HCT116 (cell line): ENCODE measurements at regions not wholly inside any gene's neighbourhood (a gene's known extent, or its start where the extent isn't known, plus 50 kb on each side); places are given as distances from the start of the nearest gene placed in this dataset.

Experiments
- ATAC-seq: fragments of 200-7000 bp; cut with Tn5 transposase; 2 replicates; pipeline ENCODE4 v1.9.1; 2020; ENCODE audit warnings: mild to moderate bottlenecking, moderate library complexity
- BruUV-seq: library from RNA; stranded (reverse); fragments of 400-500 nt; replicated peaks from 2 replicates; lab custom pipeline; 2021; lab: Mats Ljungman, UMichigan
- CTCF ChIA-PET: fragments of 300-600 bp; sonication (Branson Sonifier 250); formaldehyde crosslinking; loops from one replicate; lab custom pipeline; 2021; ENCODE audit warnings: antibody characterized with exemption; lab: Charles Lee
- POLR2A ChIA-PET: fragments of 300-600, 350-600 bp; sonication (Branson Sonifier 250); formaldehyde crosslinking; loops from one replicate; lab custom pipeline; 2021; ENCODE audit warnings: antibody characterized with exemption; lab: Charles Lee
- RAD21 ChIA-PET, 2 experiments: fragments of 300-600 bp; sonication (Branson Sonifier 250); formaldehyde crosslinking; loops; one replicate each; lab custom pipeline; 2023; ENCODE audit warnings: low total read pairs in 2 of 2; ENCODE audit not compliant: uncharacterized antibody in 2 of 2, unreplicated experiment in 2 of 2, low non-redundant PET in 1 of 2; lab: Charles Lee
- DNase-seq: peaks from one replicate; pipeline ENCODE4 v3.0.0-alpha.2; 2010; ENCODE audit warnings: low read depth, low spot score
- H2AFZ ChIP-seq: fragments of 200-600 bp; shearing (Covaris generic), sonication (generic); 2 replicates; pipeline ENCODE4 v1.6.1; 2017; ENCODE audit warnings: low read depth, mixed run types, mixed read lengths, antibody characterized with exemption, low read length; ENCODE audit not compliant: poor library complexity, severe bottlenecking
- H3K27ac ChIP-seq: 2 replicates; pipeline ENCODE4 v1.5.1; 2012; ENCODE audit warnings: low read depth, low read length
- H3K27me3 ChIP-seq: fragments of 200-600 bp; sonication (generic); 2 replicates; pipeline ENCODE4 v1.6.1; 2016; ENCODE audit warnings: mixed run types, low read length, mixed read lengths; ENCODE audit not compliant: insufficient read depth
- H3K36me3 ChIP-seq, 2 experiments: fragments of 200-500 bp in 1 of 2; fragments of 200-600 bp in 1 of 2; sonication (Bioruptor generic) in 1 of 2; sonication (generic) in 1 of 2; 2 replicates each; pipeline versions ENCODE4 v1.5.1 to v1.6.1; 2014 to 2016; ENCODE audit warnings: low read length in 2 of 2, inconsistent platforms in 1 of 2, mixed read lengths in 1 of 2, mixed run types in 1 of 2; ENCODE audit not compliant: insufficient read depth in 2 of 2, control insufficient read depth in 1 of 2
- H3K4me1 ChIP-seq, 2 experiments: fragments of 200-600 bp in 1 of 2; sonication (generic) in 1 of 2; 2 replicates each; pipeline versions ENCODE4 v1.5.1 to v1.6.1; 2012 to 2017; ENCODE audit warnings: low read length in 2 of 2, inconsistent platforms in 1 of 2, mild to moderate bottlenecking in 1 of 2, mixed read lengths in 1 of 2, mixed run types in 1 of 2, moderate library complexity in 1 of 2; ENCODE audit not compliant: insufficient read depth in 2 of 2, control insufficient read depth in 1 of 2
- H3K4me2 ChIP-seq: fragments of 200-600 bp; sonication (generic); 2 replicates; pipeline ENCODE4 v1.6.1; 2017; ENCODE audit warnings: mixed run types, low read length, mixed read lengths
- H3K4me3 ChIP-seq, 2 experiments: fragments of 200-600 bp in 1 of 2; sonication (generic) in 1 of 2; replicated peaks in 1 of 2; 2 replicates each; pipeline ENCODE4 v1.5.1; 2011 to 2016; ENCODE audit warnings: low read length in 2 of 2, control low read depth in 1 of 2, low read depth in 1 of 2, mild to moderate bottlenecking in 1 of 2, mixed read lengths in 1 of 2, mixed run types in 1 of 2
- H3K79me2 ChIP-seq: fragments of 200-600 bp; sonication (generic); 2 replicates; pipeline ENCODE4 v1.6.1; 2017; ENCODE audit warnings: mild to moderate bottlenecking, mixed run types, low read length, moderate library complexity, mixed read lengths; ENCODE audit not compliant: insufficient read depth
- H3K9ac ChIP-seq: fragments of 200-600 bp; sonication (generic); 2 replicates; pipeline ENCODE4 v1.6.1; 2016; ENCODE audit warnings: low read length, mixed read lengths
- H3K9me2 ChIP-seq: fragments of 200-600 bp; sonication (generic), shearing (Covaris generic); 2 replicates; pipeline ENCODE4 v1.6.1; 2017; ENCODE audit warnings: mixed run types, mild to moderate bottlenecking, moderate library complexity; ENCODE audit not compliant: insufficient read depth
- H3K9me3 ChIP-seq, 2 experiments: fragments of 200-500 bp in 1 of 2; fragments of 200-600 bp in 1 of 2; sonication (Bioruptor generic) in 1 of 2; sonication (generic) in 1 of 2; 2 replicates each; pipeline ENCODE4 v1.6.1; 2014 to 2017; ENCODE audit warnings: low read length in 2 of 2, mixed read lengths in 2 of 2, inconsistent platforms in 1 of 2, low read depth in 1 of 2, mild to moderate bottlenecking in 1 of 2, mixed run types in 1 of 2, moderate library complexity in 1 of 2; ENCODE audit not compliant: control insufficient read depth in 1 of 2, insufficient read depth in 1 of 2
- H4K20me1 ChIP-seq: fragments of 200-600 bp; sonication (generic), shearing (Covaris generic); 2 replicates; pipeline ENCODE4 v1.6.1; 2017; ENCODE audit warnings: mixed run types, mild to moderate bottlenecking, moderate library complexity; ENCODE audit not compliant: insufficient read depth
- CBX3 ChIP-seq: IDR thresholded peaks from 2 replicates; pipeline ENCODE4 v1.6.1; 2012; ENCODE audit warnings: low read depth
- CEBPB ChIP-seq: IDR thresholded peaks from 2 replicates; pipeline ENCODE4 v1.6.1; 2012; ENCODE audit warnings: low read depth
- EGR1 ChIP-seq: IDR thresholded peaks from 2 replicates; pipeline ENCODE4 v1.6.1; 2012; ENCODE audit warnings: low read depth
- ELF1 ChIP-seq: IDR thresholded peaks from 2 replicates; pipeline ENCODE4 v1.6.1; 2012; ENCODE audit warnings: low read depth, borderline replicate concordance
- EZH2 ChIP-seq: fragments of 200-600 bp; sonication (generic); IDR thresholded peaks from 2 replicates; pipeline ENCODE4 v1.6.1; 2017; ENCODE audit warnings: antibody characterized with exemption, mixed run types
- FOSL1 ChIP-seq: IDR thresholded peaks from 2 replicates; pipeline ENCODE4 v1.6.1; 2012; ENCODE audit warnings: low read depth
- JUND ChIP-seq: IDR thresholded peaks from 2 replicates; pipeline ENCODE4 v1.6.1; 2012
- POLR2A ChIP-seq: IDR thresholded peaks from 2 replicates; pipeline ENCODE4 v1.7.0; 2011; ENCODE audit warnings: borderline replicate concordance; ENCODE audit not compliant: insufficient read depth, insufficient read length; ENCODE audit errors: extremely low read depth
- RAD21 ChIP-seq: IDR thresholded peaks from 2 replicates; pipeline ENCODE4 v1.6.1; 2012; ENCODE audit warnings: low read depth, mild to moderate bottlenecking
- SIN3A ChIP-seq: IDR thresholded peaks from 2 replicates; pipeline ENCODE4 v1.6.1; 2012; ENCODE audit warnings: low read depth
- SP1 ChIP-seq: IDR thresholded peaks from 2 replicates; pipeline ENCODE4 v1.6.1; 2012; ENCODE audit warnings: low read depth
- SRF ChIP-seq: IDR thresholded peaks from 2 replicates; pipeline ENCODE4 v1.6.1; 2012; ENCODE audit warnings: low read depth
- TCF7L2 ChIP-seq: IDR thresholded peaks from 2 replicates; pipeline ENCODE4 v1.7.0; 2011; ENCODE audit warnings: borderline replicate concordance, inconsistent platforms; ENCODE audit not compliant: insufficient read depth, insufficient read length; ENCODE audit errors: extremely low read depth
- ZBTB33 ChIP-seq: IDR thresholded peaks from 2 replicates; pipeline ENCODE4 v1.6.1; 2011; ENCODE audit warnings: mild to moderate bottlenecking, low read length, moderate library complexity; ENCODE audit not compliant: insufficient replicate concordance; ENCODE audit errors: extremely low read depth
- ZFX ChIP-seq: fragments of 450-650 bp; IDR thresholded peaks from 2 replicates; pipeline ENCODE4 v1.6.1; 2017
- intact Hi-C: fragments of 100-400 bp; cut with micrococcal nuclease; formaldehyde crosslinking; loops from 2 replicates; pipeline ENCODE4 v1.10.0; 2022
- TF ChIP-seq, protein P1 (sequence below), 3 experiments: fragments of 200-600 bp in 1 of 3; sonication (generic) in 1 of 3; IDR thresholded peaks in 2 of 3; conservative IDR thresholded peaks in 1 of 3; 2 replicates each; pipeline ENCODE4 v1.5.1; 2012 to 2017; ENCODE audit warnings: low read depth in 2 of 3, low read length in 2 of 3, antibody characterized with exemption in 1 of 3, borderline replicate concordance in 1 of 3, control low read depth in 1 of 3, mild to moderate bottlenecking in 1 of 3, mixed read lengths in 1 of 3, mixed run types in 1 of 3, moderate library complexity in 1 of 3; ENCODE audit not compliant: insufficient read depth in 1 of 3
- TF ChIP-seq, protein P2 (sequence below): IDR thresholded peaks from 2 replicates; pipeline ENCODE4 v1.6.1; 2012

- ATAC-seq: no peak
- DNase-seq: no peak
- Histone ChIP-seq H3K4me1 (no peaks in the 10 kb centered on the region), H4K20me1 (no peaks in the 10 kb centered on the region), H3K9me3 (peaks cover 12 to 15% of the 10 kb centered on the region in 2 experiments; a peak in 2 of 4 replicates), H3K4me3 (no peak overlapping the region), H3K27ac (no peak overlapping the region), H3K9ac (no peak overlapping the region), H3K36me3 (no peaks in the 10 kb centered on the region; a peak in 1 of 4 replicates), H2AFZ (no peak overlapping the region), H3K9me2 (no peaks in the 10 kb centered on the region), H3K27me3 (no peaks in the 10 kb centered on the region), H3K79me2 (no peaks in the 10 kb centered on the region), H3K4me2 (no peak overlapping the region)
- TF ChIP-seq SIN3A: no peak
- no peak for TF ChIP-seq SRF
- TF ChIP-seq CBX3: no peak
- no peak for TF ChIP-seq EGR1
- no peak for TF ChIP-seq JUND
- TF ChIP-seq ZBTB33: no peak
- no peak for TF ChIP-seq RAD21
- RAD21 ChIA-PET: no interaction called here
- CTCF ChIA-PET: no interaction called here
- intact Hi-C loops: no loop called here
- POLR2A ChIA-PET: no interaction called here
- no TSS peak for BruUV-seq
Measured at GRCh38 chr1:72635719-72636118, 353.4 kb upstream of the NEGR1 start.

- H3K36me3 ChIP-seq: no peaks in the 10 kb centered on the region; a peak in 1 of 4 replicates
- intact Hi-C loops: no loop called here
- no peaks in the 10 kb centered on the region for H3K9me2 ChIP-seq
- BruUV-seq: no TSS peak
- ChIA-PET CTCF (no interaction called here), POLR2A (no interaction called here), RAD21 (no interaction called here)
- no peak for ATAC-seq
- no peaks in the 10 kb centered on the region for H4K20me1 ChIP-seq
- H3K9me3 ChIP-seq: peaks cover 12 to 15% of the 10 kb centered on the region in 2 experiments; a peak in 2 of 4 replicates
- no peak overlapping the region for H3K4me3 ChIP-seq
- no peak overlapping the region for H3K27ac ChIP-seq
- H3K4me1 ChIP-seq: no peaks in the 10 kb centered on the region
- H3K27me3 ChIP-seq: no peaks in the 10 kb centered on the region
- no peak overlapping the region for H3K9ac ChIP-seq
- DNase-seq: no peak
- H3K79me2 ChIP-seq: no peaks in the 10 kb centered on the region
- no peak overlapping the region for H3K4me2 ChIP-seq
- no peak overlapping the region for H2AFZ ChIP-seq
- no peak for TF ChIP-seq SP1
- no peak for TF ChIP-seq ELF1
- no peak for TF ChIP-seq EZH2
- TF ChIP-seq ZBTB33: no peak
- TF ChIP-seq ZFX: no peak
- no peak for TF ChIP-seq POLR2A
- TF ChIP-seq SIN3A: no peak
- no peak for TF ChIP-seq TCF7L2
- TF ChIP-seq JUND: no peak
- TF ChIP-seq, protein P1, sequence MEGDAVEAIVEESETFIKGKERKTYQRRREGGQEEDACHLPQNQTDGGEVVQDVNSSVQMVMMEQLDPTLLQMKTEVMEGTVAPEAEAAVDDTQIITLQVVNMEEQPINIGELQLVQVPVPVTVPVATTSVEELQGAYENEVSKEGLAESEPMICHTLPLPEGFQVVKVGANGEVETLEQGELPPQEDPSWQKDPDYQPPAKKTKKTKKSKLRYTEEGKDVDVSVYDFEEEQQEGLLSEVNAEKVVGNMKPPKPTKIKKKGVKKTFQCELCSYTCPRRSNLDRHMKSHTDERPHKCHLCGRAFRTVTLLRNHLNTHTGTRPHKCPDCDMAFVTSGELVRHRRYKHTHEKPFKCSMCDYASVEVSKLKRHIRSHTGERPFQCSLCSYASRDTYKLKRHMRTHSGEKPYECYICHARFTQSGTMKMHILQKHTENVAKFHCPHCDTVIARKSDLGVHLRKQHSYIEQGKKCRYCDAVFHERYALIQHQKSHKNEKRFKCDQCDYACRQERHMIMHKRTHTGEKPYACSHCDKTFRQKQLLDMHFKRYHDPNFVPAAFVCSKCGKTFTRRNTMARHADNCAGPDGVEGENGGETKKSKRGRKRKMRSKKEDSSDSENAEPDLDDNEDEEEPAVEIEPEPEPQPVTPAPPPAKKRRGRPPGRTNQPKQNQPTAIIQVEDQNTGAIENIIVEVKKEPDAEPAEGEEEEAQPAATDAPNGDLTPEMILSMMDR (IDR thresholded peaks at IDR 0.05 in 2 of 3, conservative IDR thresholded peaks at IDR 0.05 in 1 of 3; ENCODE audit: borderline replicate concordance in 1 of 3, insufficient read depth in 1 of 3, low read depth in 2 of 3, low read length in 2 of 3): no peak
- no peak for TF ChIP-seq FOSL1
- TF ChIP-seq CEBPB: no peak
- TF ChIP-seq, protein P2, sequence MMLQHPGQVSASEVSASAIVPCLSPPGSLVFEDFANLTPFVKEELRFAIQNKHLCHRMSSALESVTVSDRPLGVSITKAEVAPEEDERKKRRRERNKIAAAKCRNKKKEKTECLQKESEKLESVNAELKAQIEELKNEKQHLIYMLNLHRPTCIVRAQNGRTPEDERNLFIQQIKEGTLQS: no peak
Measured at GRCh38 chr1:72634946-72635345, 352.6 kb upstream of the NEGR1 start.
